Suprapubic skin (tissue), 4 donors: ENCODE measurements at regions not wholly inside any gene's neighbourhood (a gene's known extent, or its start where the extent isn't known, plus 50 kb on each side); places are given as distances from the start of the nearest gene placed in this dataset.

Experiments used
- EP300 ChIP-seq: sonication (generic); formaldehyde crosslinking; IDR thresholded peaks from one replicate; pipeline ENCODE4 v1.6.1; 2017; ENCODE audit warnings: antibody characterized with exemption
- POLR2A ChIP-seq, 2 donors: fragments of 450-650 bp; IDR thresholded peaks; one replicate each; pipeline ENCODE4 v1.6.1; 2017; ENCODE audit warnings: antibody characterized with exemption in 2 of 2, mild to moderate bottlenecking in 2 of 2, moderate library complexity in 2 of 2
- POLR2AphosphoS5 ChIP-seq, 3 donors: sonication (generic); formaldehyde crosslinking; IDR thresholded peaks; one replicate each; pipeline ENCODE4 v1.6.1; 2017; ENCODE audit warnings: antibody characterized with exemption in 3 of 3
- TF ChIP-seq, protein P1 (sequence below), 2 donors: fragments of 200-600 bp in 1 of 2; fragments of 450-650 bp in 1 of 2; sonication (generic) in 1 of 2; IDR thresholded peaks; one replicate each; pipeline ENCODE4 v1.5.1; 2016 to 2019; ENCODE audit warnings: antibody characterized with exemption in 2 of 2, mild to moderate bottlenecking in 1 of 2, moderate library complexity in 1 of 2

DNA sequence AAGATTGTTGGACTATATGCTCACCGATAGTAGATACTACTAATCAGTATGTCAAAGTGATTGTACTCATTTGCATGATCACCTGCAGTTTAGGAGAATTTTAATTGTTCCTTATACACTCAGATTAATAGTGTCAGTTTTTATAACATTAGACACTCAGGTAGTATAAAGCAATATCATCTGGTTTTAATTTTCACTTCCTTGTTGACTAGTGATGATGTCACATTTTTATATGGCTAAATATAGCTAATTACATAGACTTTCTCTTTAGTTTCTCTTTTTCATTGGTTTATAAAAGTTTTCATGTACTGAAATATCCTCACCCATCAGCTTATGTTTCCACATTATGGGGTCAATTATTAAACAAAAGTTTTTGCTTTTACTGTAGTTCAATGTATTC lies 1332.4 kb upstream of the ADGRL2 start:
- TF ChIP-seq, protein P1, sequence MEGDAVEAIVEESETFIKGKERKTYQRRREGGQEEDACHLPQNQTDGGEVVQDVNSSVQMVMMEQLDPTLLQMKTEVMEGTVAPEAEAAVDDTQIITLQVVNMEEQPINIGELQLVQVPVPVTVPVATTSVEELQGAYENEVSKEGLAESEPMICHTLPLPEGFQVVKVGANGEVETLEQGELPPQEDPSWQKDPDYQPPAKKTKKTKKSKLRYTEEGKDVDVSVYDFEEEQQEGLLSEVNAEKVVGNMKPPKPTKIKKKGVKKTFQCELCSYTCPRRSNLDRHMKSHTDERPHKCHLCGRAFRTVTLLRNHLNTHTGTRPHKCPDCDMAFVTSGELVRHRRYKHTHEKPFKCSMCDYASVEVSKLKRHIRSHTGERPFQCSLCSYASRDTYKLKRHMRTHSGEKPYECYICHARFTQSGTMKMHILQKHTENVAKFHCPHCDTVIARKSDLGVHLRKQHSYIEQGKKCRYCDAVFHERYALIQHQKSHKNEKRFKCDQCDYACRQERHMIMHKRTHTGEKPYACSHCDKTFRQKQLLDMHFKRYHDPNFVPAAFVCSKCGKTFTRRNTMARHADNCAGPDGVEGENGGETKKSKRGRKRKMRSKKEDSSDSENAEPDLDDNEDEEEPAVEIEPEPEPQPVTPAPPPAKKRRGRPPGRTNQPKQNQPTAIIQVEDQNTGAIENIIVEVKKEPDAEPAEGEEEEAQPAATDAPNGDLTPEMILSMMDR (IDR thresholded peaks at IDR 0.05) = no peak
- no peak for TF ChIP-seq POLR2A (IDR thresholded peaks at IDR 0.05)
- TF ChIP-seq EP300 = no peak
- TF ChIP-seq POLR2AphosphoS5 (IDR thresholded peaks at IDR 0.05) = no peak
